ENCODE measurements at regions not wholly inside any gene's neighbourhood (a gene's known extent, or its start where the extent isn't known, plus 50 kb on each side); places are given as distances from the start of the nearest gene placed in this dataset.
"Not testable (repeated sequence)": the region's sequence is repeated elsewhere in the genome, so short reads cannot be mapped to it uniquely, and the experiment has no call there.

DNA sequence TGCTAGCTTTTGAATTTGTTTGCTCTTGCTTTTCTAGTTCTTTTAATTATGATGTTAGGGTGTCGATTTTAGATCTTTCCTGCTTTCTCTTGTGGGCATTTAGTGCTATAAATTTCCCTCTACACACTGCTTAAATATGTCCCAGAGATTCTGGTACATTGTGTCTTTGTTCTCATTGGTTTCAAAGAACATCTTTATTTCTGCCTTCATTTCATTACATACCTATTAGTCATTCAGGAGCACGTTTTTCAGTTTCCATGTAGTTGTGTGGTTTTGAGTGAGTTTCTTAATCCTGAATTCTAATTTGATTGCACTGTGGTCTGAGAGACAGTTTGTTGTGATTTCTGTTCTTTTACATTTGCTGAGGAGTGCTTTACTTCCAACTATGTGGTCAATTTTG lies 51.2 kb upstream of the MB21D2 start:
- DNase-seq (ENCODE audit: low spot score); FAIRE-seq: not testable (repeated sequence)

- no peak for DNase-seq (ENCODE audit: low spot score)
- no peak for FAIRE-seq
Observed at GRCh38 chr3:192980632-192981031, 63.0 kb upstream of the MB21D2 start.

DNA sequence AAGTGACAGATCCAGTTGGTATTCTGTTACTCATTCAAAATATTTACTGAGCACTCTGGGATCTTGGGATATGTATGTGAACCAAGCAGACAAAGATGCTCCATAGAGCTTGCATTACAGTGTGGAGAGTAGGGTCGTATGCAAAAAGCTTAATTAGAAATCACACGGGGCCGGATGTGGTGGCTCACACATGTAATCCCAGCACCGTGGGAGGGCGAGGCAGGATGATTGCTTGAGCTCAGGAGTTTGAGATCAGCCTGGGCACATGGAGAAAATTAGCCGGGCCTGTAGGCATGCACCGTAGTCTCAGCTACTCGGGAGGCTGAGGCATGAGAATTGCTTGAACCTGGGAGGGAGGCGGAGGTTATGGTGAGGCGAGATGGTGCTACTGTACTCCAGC lies 68.7 kb upstream of the MB21D2 start:
- FAIRE-seq (no peak), DNase-seq (ENCODE audit: low spot score) (no peak)

- DNase-seq (ENCODE audit: low spot score), result no peak
- no peak for FAIRE-seq
Observed at GRCh38 chr3:192991356-192991755, 73.7 kb upstream of the MB21D2 start.

GRCh38 chr3:192992361-192992760 lies 74.7 kb upstream of the MB21D2 start:
- no peak for FAIRE-seq

DNA sequence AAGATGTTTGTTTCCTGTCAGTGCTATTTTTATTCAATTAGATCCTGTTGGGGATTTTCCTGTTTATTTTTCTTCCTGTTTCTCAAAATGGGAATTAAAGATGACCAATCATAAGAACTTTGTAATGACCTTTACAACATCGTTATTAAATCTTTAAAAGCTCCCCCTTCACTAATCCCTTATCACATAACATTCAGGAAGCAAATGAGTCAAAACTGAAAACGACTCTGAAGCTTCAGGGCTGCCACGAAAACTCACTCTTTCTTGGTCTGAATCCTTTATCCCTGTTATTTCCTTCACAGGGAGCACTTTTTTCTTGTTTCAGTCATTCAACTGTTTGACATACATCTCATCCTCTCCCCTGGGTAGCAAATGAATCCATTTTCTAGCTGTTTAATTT lies 75.8 kb upstream of the MB21D2 start:
- FAIRE-seq (no peak), DNase-seq (ENCODE audit: low spot score) (no peak)

More at GRCh38 chr3:192992361-192992760, 74.7 kb upstream of the MB21D2 start:
- no peak for DNase-seq (ENCODE audit: low spot score)

DNA sequence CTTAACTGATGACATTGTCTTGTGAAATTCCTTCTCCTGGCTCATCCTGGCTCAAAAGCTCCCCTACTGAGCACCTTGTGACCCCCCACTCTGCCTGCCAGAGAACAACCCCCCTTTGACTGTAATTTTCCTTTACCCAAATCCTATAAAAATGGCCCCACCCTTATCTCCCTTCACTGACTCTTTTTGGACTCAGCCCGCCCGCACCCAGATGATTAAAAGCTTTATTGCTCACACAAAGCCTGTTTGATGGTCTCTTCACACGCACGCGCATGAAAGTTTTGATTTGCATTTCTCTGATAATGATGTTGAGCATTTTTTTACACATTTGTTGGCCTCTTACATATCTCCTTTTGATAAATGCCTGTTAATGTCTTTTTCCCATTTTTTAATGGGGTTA lies 83.5 kb upstream of the MB21D2 start:
- DNase-seq (ENCODE audit: low spot score); FAIRE-seq: not testable (repeated sequence)

DNA sequence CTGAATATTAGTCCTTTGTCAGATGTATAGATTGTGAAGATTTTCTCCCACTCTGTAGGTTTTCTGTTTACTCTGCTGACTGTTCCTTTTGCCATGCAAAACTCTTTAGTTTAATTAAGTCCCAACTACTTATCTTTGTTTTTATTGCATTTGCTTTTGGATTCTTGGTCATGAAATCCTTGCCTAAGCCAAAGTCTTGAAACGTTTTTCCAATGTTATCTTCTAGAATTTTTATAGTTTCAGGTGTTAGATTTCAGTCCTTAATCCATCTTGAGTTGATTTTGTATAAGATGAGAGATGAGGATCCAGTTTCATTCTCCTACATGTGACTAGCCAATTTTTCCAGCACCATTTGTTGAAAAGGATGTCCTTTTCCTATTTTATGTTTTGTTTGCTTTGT lies 86.0 kb upstream of the MB21D2 start:
- not testable (repeated sequence) for DNase-seq (ENCODE audit: low spot score); FAIRE-seq

DNA sequence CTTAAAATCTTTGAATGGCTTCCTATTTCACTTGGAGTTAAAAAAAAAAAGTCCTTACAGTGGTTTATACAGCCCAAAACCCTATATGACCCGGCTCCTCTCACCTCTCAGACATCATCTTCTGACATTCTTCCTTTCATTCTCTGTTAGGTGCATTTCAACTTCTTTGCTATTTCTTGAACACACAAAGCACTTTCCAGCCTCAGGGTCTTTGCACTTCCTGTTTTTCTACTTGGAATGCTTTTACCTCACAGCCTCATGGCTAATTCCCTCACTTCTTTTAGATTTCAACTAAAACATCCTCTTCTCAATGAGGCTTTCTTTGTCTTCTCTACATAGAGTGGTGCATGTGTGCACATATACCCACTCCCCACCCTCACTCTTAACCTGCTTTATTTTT lies 91.0 kb upstream of the MB21D2 start:
- DNase-seq (ENCODE audit: low spot score), result no peak
- no peak for FAIRE-seq

GRCh38 chr3:193010191-193010590 lies 92.5 kb upstream of the MB21D2 start:
- no peak for FAIRE-seq
- no peak for DNase-seq (ENCODE audit: low spot score)

DNA sequence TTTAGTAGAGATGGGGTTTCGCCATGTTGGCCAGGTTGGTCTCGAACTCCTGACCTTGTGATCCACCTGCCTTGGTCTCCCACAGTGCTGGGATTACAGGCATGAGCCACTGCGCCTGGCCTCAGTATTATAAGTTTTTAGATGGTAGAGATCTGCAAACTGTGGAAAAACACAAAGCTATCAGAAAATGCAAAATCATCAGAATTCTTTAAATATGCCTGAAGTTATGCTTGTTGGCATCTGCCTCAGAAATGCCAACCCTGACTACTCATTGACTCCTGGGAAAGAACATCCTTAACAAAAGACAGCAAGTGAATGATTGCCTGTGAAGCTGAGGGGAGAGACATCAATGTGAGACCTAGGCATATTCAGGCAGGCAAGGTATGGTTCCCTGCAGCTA lies 94.3 kb upstream of the MB21D2 start:
- FAIRE-seq, result no peak
- DNase-seq (ENCODE audit: low spot score), result no peak

DNA sequence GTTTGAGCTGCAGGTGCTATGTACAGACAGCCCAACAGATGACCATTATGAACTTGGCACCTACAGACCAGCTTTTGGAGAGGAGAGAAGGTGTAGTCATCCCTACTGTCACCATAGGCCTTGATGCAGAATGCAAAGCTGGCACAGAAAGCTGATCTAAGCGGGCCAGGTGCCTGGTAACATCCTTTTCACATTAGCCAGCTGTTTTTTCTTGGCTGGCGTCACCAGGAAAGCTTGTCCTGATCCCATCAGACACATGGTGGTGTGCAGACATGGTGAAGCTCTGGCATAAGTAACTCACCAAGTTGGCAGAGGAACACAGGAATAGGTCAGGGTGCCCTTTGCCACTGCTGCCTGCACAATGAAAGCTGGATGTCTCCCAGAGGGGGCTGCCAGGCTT lies 97.2 kb upstream of the MB21D2 start:
- FAIRE-seq (no peak), DNase-seq (ENCODE audit: low spot score) (no peak)

- no peak for FAIRE-seq
- peak; percentile 14 for DNase-seq (ENCODE audit: low spot score)
Observed at GRCh38 chr3:193016437-193016901, 98.8 kb upstream of the MB21D2 start.

DNA sequence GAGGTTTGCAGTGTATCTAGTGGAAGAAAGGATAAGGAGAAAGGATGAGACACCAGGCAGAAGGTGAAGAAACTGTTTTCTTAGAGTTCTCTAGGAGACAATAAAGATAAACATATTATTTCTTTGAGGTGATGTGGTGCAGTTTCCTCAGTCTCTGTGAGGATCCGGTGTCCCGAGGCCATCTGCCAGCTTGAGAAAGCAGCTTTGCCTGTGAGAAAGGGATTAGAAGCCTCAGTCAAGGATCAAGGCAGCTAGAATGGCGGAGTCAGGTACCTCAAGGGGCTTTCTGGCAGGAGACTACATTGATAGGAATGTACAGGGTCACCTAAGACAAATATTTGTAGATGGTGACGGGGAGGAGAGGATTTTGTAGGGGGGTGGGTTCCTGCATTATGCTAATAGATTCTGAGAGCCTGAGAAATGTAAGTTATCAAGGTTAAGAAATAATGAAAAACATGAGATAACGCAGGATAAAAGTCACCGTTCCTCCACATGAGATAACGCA lies 103.9 kb upstream of the MB21D2 start:
- no peak for FAIRE-seq
- no peak for DNase-seq (ENCODE audit: low spot score)

GRCh38 chr3:193023218-193023617 lies 105.6 kb upstream of the MB21D2 start:
- FAIRE-seq (no peak), DNase-seq (ENCODE audit: low spot score) (no peak)

DNA sequence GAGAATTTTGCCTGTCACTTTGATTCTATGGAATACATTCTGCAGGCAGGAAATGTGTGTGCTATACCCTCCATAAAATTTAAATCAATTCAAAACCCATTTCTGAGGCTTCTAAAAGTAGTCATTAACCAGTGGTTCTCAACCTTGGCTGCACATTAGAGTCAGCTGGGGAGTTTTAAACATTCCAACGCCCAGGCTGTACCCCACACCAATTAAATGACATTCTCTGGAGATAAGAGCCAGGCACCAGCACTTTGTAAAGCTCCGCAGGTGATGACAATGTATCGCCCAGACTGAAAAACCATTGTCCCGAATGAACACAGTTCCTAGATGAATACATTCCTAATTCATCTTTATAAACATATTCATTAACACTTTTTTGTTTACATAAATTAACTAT lies 110.6 kb upstream of the MB21D2 start:
- FAIRE-seq, result no peak
- DNase-seq (ENCODE audit: low spot score), result no peak

- no peak for FAIRE-seq
- DNase-seq (ENCODE audit: low spot score), result no peak
Observed at GRCh38 chr3:193029800-193030199, 112.1 kb upstream of the MB21D2 start.

- FAIRE-seq (no peak), DNase-seq (ENCODE audit: low spot score) (no peak)
Observed at GRCh38 chr3:193030276-193030675, 112.6 kb upstream of the MB21D2 start.

DNA sequence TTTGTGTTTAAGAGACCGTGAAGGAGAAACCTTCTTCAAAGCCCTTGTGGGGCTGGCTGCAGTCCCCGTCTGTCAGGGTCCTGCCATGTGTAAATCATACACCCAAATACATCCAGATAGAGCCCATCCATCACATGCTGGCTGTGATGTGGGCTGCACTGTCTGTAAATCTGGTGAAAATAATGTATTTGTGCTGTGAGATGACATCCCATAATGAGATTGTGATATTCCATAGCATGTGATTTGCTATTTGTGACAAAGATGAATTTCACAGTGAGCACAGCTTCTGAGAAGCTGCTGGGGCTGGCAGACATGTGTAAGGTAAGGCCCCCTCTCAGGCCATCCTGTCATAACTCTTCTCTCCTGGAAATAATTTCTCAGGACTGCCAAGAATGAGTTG lies 114.3 kb upstream of the MB21D2 start:
- FAIRE-seq (no peak), DNase-seq (ENCODE audit: low spot score) (no peak)

- FAIRE-seq, result no peak
- DNase-seq (ENCODE audit: low spot score), result no peak
Observed at GRCh38 chr3:193033226-193033780, 115.6 kb upstream of the MB21D2 start.

- FAIRE-seq; DNase-seq (ENCODE audit: low spot score): not testable (repeated sequence)
Observed at GRCh38 chr3:193037828-193038227, 120.2 kb upstream of the MB21D2 start.

DNA sequence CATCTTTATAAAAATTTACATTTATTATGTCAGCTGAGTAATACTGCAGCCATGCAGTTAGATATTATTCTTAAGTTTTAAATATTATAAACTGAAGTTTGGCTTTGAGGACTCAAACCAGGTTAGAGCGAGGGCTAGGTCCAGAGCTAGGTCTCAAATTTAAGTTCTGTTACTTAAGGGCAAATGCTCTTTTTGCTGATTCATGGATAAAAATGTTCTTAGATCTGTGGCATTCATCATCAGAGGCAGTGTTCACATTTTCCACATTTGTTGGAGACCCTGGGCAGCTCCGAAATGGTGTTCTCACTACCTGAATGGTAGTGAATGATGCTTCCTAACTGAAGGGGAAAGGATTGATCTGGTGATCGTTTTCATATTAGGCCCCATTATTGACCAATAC lies 121.4 kb upstream of the MB21D2 start:
- FAIRE-seq, result no peak

DNA sequence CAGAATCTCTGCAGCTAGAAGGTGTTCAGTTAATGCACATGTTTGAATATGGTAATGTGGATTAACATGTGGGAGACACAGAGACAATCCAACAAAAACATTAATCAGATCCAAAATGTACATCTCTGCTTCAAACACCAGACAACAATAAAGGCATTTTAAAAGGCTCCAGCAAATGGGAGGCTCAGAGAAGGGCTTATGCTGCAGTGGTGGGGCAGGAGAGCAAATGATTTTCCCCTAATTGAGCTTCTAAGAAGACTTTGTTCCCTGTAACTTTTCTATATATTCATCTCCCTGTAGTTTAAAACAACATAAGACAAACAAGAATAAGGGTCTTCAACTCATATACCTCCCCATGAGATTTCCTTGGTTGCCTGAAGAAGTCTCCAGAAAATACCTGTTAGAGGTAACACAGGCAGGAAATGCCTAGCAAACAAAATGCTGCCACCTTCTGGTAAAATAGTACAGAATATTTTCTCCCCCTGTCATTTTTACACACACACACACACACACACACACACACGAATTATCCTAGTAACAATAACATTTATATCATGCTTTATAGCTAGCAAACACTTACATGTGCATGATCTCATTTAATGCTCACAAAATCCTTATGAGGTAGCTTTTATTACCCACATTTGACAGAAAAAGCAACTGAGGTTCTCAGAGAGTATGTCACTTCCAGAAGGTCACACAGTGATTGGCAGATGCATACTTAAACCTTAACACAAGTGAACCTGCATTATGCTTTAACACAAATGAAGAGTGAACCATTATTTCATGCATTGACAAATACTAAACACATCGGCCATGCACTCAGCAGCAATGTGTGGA lies 123.4 kb upstream of the MB21D2 start:
- FAIRE-seq (no peak), DNase-seq (ENCODE audit: low spot score) (peak; percentile 41)

More for the DNA sequence above, 121.4 kb upstream of the MB21D2 start:
- DNase-seq (ENCODE audit: low spot score), result no peak
